Thyroid gland (tissue), 4 donors: ENCODE measurements at regions not wholly inside any gene's neighbourhood (a gene's known extent, or its start where the extent isn't known, plus 50 kb on each side); places are given as distances from the start of the nearest gene placed in this dataset.

ENCODE experiments used
- POLR2A ChIP-seq, 2 donors: fragments of 450-650 bp; IDR thresholded peaks; one replicate each; pipeline ENCODE4 v1.6.1; 2017; ENCODE audit warnings: antibody characterized with exemption in 2 of 2, mild to moderate bottlenecking in 2 of 2, moderate library complexity in 1 of 2
- TF ChIP-seq, protein P1 (sequence below), 6 experiments: fragments of 200-600 bp in 3 of 6; fragments of 450-650 bp in 3 of 6; sonication (generic) in 3 of 6; IDR thresholded peaks; one replicate each; pipeline ENCODE4 v1.5.1; 2016 to 2019; ENCODE audit warnings: antibody characterized with exemption in 6 of 6, mild to moderate bottlenecking in 2 of 6, inconsistent platforms in 1 of 6, moderate library complexity in 1 of 6

DNA sequence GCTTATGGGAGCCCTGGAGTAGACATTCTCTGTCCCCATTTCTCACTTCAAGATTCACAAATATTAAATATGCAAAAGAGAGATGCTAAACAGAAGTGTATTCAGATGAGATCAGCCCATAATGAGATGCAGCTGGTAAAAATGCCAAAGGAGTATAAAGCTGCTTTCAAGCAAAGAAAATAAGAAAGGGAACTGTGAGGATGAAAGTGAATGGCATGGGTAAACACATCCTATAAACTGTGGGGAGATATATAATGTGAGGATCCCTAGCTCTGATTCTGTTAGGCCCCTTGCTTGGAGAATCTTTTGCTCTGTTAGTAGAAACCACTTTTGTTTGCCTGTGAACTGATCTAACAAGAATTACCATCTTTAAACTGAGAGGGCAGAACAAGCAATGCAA, 396.6 kb downstream of the SOX2 start:
- TF ChIP-seq, protein P1, sequence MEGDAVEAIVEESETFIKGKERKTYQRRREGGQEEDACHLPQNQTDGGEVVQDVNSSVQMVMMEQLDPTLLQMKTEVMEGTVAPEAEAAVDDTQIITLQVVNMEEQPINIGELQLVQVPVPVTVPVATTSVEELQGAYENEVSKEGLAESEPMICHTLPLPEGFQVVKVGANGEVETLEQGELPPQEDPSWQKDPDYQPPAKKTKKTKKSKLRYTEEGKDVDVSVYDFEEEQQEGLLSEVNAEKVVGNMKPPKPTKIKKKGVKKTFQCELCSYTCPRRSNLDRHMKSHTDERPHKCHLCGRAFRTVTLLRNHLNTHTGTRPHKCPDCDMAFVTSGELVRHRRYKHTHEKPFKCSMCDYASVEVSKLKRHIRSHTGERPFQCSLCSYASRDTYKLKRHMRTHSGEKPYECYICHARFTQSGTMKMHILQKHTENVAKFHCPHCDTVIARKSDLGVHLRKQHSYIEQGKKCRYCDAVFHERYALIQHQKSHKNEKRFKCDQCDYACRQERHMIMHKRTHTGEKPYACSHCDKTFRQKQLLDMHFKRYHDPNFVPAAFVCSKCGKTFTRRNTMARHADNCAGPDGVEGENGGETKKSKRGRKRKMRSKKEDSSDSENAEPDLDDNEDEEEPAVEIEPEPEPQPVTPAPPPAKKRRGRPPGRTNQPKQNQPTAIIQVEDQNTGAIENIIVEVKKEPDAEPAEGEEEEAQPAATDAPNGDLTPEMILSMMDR (IDR thresholded peaks at IDR 0.05) = no peak
- no peak for TF ChIP-seq POLR2A (IDR thresholded peaks at IDR 0.05)
